ENCODE measurements at regions not wholly inside any gene's neighbourhood (a gene's known extent, or its start where the extent isn't known, plus 50 kb on each side); places are given as distances from the start of the nearest gene placed in this dataset.

GRCh38 chr12:28830491-28830890, 318.6 kb upstream of the FAR2 start:
- DNase-seq (ENCODE audit: unreplicated experiment): no peak
- Mint-ChIP-seq H3K27me3 (ENCODE audit: insufficient read depth, unreplicated experiment) (no peaks in the 10 kb centered on the region), H3K36me3 (ENCODE audit: insufficient read depth, unreplicated experiment) (no peaks in the 10 kb centered on the region), H3K4me3 (ENCODE audit: unreplicated experiment) (no peak overlapping the region), H3K27ac (ENCODE audit: low read depth, unreplicated experiment) (no peak overlapping the region), H3K4me1 (ENCODE audit: insufficient read depth, unreplicated experiment) (no peaks in the 10 kb centered on the region), H3K9me3 (ENCODE audit: unreplicated experiment) (no peaks in the 10 kb centered on the region)
- intact Hi-C loops (cut with micrococcal nuclease): no loop called here
- POLR2A ChIA-PET: no interaction called here
- no peak for TF ChIP-seq CTCF (IDR thresholded peaks at IDR 0.05; ENCODE audit: unreplicated experiment)
- CTCF ChIA-PET: interaction anchor here (1.0 kb wide), 1 partner anchor 42 kb away, joined by 3 read pairs; no protein-coding TSS in a partner anchor
- BruUV-seq (replicated peaks): no TSS peak

GRCh38 chr12:28844718-28845117, 304.4 kb upstream of the FAR2 start:
- no peaks in the 10 kb centered on the region for H3K27me3 Mint-ChIP-seq (ENCODE audit: insufficient read depth, unreplicated experiment)
- H3K36me3 Mint-ChIP-seq (ENCODE audit: insufficient read depth, unreplicated experiment): peaks cover 7% of the 10 kb centered on the region
- H3K9me3 Mint-ChIP-seq (ENCODE audit: unreplicated experiment): no peaks in the 10 kb centered on the region
- no peaks in the 10 kb centered on the region for H3K4me1 Mint-ChIP-seq (ENCODE audit: insufficient read depth, unreplicated experiment)
- no peak for DNase-seq (ENCODE audit: unreplicated experiment)
- H3K27ac Mint-ChIP-seq (ENCODE audit: low read depth, unreplicated experiment): no peak overlapping the region
- H3K4me3 Mint-ChIP-seq (ENCODE audit: unreplicated experiment): no peak overlapping the region
- CTCF ChIA-PET: no interaction called here
- intact Hi-C loops (cut with micrococcal nuclease): no loop called here
- POLR2A ChIA-PET: no interaction called here
- no peak for TF ChIP-seq CTCF (IDR thresholded peaks at IDR 0.05; ENCODE audit: unreplicated experiment)
- no TSS peak for BruUV-seq (replicated peaks)

GRCh38 chr12:28851781-28852180, 297.3 kb upstream of the FAR2 start:
- Mint-ChIP-seq H3K36me3 (ENCODE audit: insufficient read depth, unreplicated experiment) (no peaks in the 10 kb centered on the region), H3K4me3 (ENCODE audit: unreplicated experiment) (no peak overlapping the region), H3K9me3 (ENCODE audit: unreplicated experiment) (no peaks in the 10 kb centered on the region), H3K27me3 (ENCODE audit: insufficient read depth, unreplicated experiment) (no peaks in the 10 kb centered on the region), H3K27ac (ENCODE audit: low read depth, unreplicated experiment) (no peak overlapping the region), H3K4me1 (ENCODE audit: insufficient read depth, unreplicated experiment) (no peaks in the 10 kb centered on the region)
- TF ChIP-seq CTCF (IDR thresholded peaks at IDR 0.05; ENCODE audit: unreplicated experiment): no peak
- intact Hi-C loops (cut with micrococcal nuclease): no loop called here
- POLR2A ChIA-PET: no interaction called here
- no TSS peak for BruUV-seq (replicated peaks)
- no peak for DNase-seq (ENCODE audit: unreplicated experiment)
- CTCF ChIA-PET: no interaction called here

- POLR2A ChIA-PET: interaction anchor here (0.6 to 1.0 kb wide), 2 partner anchors 232 to 626 kb away, joined by 3 to 4 read pairs; no protein-coding TSS in a partner anchor
- Mint-ChIP-seq H3K36me3 (ENCODE audit: insufficient read depth, unreplicated experiment) (no peaks in the 10 kb centered on the region), H3K4me3 (ENCODE audit: unreplicated experiment) (no peak overlapping the region), H3K27me3 (ENCODE audit: insufficient read depth, unreplicated experiment) (no peaks in the 10 kb centered on the region), H3K9me3 (ENCODE audit: unreplicated experiment) (no peaks in the 10 kb centered on the region), H3K4me1 (ENCODE audit: insufficient read depth, unreplicated experiment) (no peaks in the 10 kb centered on the region), H3K27ac (ENCODE audit: low read depth, unreplicated experiment) (no peak overlapping the region)
- DNase-seq (ENCODE audit: unreplicated experiment): no peak
- no TSS peak for BruUV-seq (replicated peaks)
- intact Hi-C loops (cut with micrococcal nuclease): no loop called here
- CTCF ChIA-PET: interaction anchor here (0.7 kb wide), 1 partner anchor 309 kb away, joined by 3 read pairs; no protein-coding TSS in a partner anchor
- TF ChIP-seq CTCF (IDR thresholded peaks at IDR 0.05; ENCODE audit: unreplicated experiment): no peak
Measured at GRCh38 chr12:28855761-28856310, 293.2 kb upstream of the FAR2 start.

All from MCF 10A (cell line).